ENCODE measurements at regions not wholly inside any gene's neighbourhood (a gene's known extent, or its start where the extent isn't known, plus 50 kb on each side); places are given as distances from the start of the nearest gene placed in this dataset.

DNA sequence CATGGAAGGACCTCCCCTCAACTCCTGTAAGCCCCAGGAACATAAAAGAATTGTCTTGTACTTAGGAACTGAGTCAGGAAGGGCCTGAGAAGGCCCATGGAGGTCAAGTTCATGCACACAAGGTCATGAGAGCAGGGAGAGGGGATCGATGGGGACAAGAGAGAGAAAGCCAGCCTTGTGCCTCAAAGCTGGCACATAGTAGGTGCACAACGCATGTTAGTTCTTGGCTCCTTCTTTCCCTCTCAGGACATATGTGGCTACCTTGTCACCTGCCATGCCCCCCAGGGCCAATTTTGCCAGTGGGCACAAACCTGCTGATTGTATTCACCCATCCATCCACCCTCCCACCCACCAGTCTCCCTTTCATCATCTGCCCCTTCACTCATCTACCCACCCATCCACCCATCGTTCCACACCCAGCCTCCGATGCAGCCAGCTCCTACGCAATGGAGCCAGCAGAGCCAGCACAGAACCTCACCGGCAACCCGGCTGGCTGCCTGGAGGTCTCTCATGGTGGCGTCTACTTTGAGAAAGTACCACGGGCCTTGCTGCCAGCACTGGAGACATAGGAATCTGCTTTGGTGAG lies 52.4 kb upstream of the INSYN1 start:
- TF ChIP-seq, protein P1, sequence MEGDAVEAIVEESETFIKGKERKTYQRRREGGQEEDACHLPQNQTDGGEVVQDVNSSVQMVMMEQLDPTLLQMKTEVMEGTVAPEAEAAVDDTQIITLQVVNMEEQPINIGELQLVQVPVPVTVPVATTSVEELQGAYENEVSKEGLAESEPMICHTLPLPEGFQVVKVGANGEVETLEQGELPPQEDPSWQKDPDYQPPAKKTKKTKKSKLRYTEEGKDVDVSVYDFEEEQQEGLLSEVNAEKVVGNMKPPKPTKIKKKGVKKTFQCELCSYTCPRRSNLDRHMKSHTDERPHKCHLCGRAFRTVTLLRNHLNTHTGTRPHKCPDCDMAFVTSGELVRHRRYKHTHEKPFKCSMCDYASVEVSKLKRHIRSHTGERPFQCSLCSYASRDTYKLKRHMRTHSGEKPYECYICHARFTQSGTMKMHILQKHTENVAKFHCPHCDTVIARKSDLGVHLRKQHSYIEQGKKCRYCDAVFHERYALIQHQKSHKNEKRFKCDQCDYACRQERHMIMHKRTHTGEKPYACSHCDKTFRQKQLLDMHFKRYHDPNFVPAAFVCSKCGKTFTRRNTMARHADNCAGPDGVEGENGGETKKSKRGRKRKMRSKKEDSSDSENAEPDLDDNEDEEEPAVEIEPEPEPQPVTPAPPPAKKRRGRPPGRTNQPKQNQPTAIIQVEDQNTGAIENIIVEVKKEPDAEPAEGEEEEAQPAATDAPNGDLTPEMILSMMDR (conservative IDR thresholded peaks at IDR 0.05 in 1 of 2, IDR thresholded peaks at IDR 0.05 in 1 of 2; ENCODE audit: low read depth in 1 of 2, low read length in 2 of 2), result no peak
- TF ChIP-seq EZH2 (IDR thresholded peaks at IDR 0.05; ENCODE audit: low read length, missing control alignments), result no peak
